22Rv1 (cell line): ENCODE measurements at regions not wholly inside any gene's neighbourhood (a gene's known extent, or its start where the extent isn't known, plus 50 kb on each side); places are given as distances from the start of the nearest gene placed in this dataset.

Source experiments
- H3K27ac ChIP-seq: fragments of 450-650 bp; 2 replicates; pipeline ENCODE4 v1.5.1; 2017
- CTCF ChIP-seq: fragments of 450-650 bp; IDR thresholded peaks from 2 replicates; pipeline ENCODE4 v1.5.1; 2017; ENCODE audit warnings: mild to moderate bottlenecking
- ZFX ChIP-seq: fragments of 450-650 bp; IDR thresholded peaks from 2 replicates; pipeline ENCODE4 v1.6.1; 2017; ENCODE audit warnings: antibody characterized with exemption, borderline replicate concordance

- TF ChIP-seq CTCF: no peak
- TF ChIP-seq ZFX: no peak
- no peak overlapping the region for H3K27ac ChIP-seq
These were observed 140.7 kb upstream of the RANBP3L start for GRCh38 chr5:36442352-36442751.

GRCh38 chr5:36442796-36443195 is 141.1 kb upstream of the RANBP3L start:
- no peak for TF ChIP-seq CTCF
- TF ChIP-seq ZFX: no peak
- no peak overlapping the region for H3K27ac ChIP-seq

GRCh38 chr5:36443941-36444340 is 142.2 kb upstream of the RANBP3L start:
- H3K27ac ChIP-seq: no peak overlapping the region
- TF ChIP-seq CTCF (no peak), ZFX (no peak)

GRCh38 chr5:36444582-36445418 is 143.1 kb upstream of the RANBP3L start:
- TF ChIP-seq ZFX: no peak
- no peak overlapping the region for H3K27ac ChIP-seq

GRCh38 chr5:36447776-36448175 is 146.1 kb upstream of the RANBP3L start:
- TF ChIP-seq CTCF: no peak
- TF ChIP-seq ZFX: no peak
- H3K27ac ChIP-seq: no peak overlapping the region

- no peak overlapping the region for H3K27ac ChIP-seq
These were observed 148.7 kb upstream of the RANBP3L start for GRCh38 chr5:36450229-36451014.

GRCh38 chr5:36452424-36453006 is 150.8 kb upstream of the RANBP3L start:
- no peak overlapping the region for H3K27ac ChIP-seq
- no peak for TF ChIP-seq ZFX
- no peak for TF ChIP-seq CTCF

More at GRCh38 chr5:36450229-36451014, 148.7 kb upstream of the RANBP3L start:
- TF ChIP-seq CTCF: no peak
- TF ChIP-seq ZFX: no peak
